22Rv1 (cell line): ENCODE measurements at regions not wholly inside any gene's neighbourhood (a gene's known extent, or its start where the extent isn't known, plus 50 kb on each side); places are given as distances from the start of the nearest gene placed in this dataset.

Experiments used
- H3K27ac ChIP-seq: fragments of 450-650 bp; 2 replicates; pipeline ENCODE4 v1.5.1; 2017
- ZFX ChIP-seq: fragments of 450-650 bp; IDR thresholded peaks from 2 replicates; pipeline ENCODE4 v1.6.1; 2017; ENCODE audit warnings: antibody characterized with exemption, borderline replicate concordance
- TF ChIP-seq, protein P1 (sequence below): fragments of 450-650 bp; IDR thresholded peaks from 2 replicates; pipeline ENCODE4 v1.5.1; 2017; ENCODE audit warnings: mild to moderate bottlenecking

- no peak overlapping the region for H3K27ac ChIP-seq
- TF ChIP-seq, protein P1, sequence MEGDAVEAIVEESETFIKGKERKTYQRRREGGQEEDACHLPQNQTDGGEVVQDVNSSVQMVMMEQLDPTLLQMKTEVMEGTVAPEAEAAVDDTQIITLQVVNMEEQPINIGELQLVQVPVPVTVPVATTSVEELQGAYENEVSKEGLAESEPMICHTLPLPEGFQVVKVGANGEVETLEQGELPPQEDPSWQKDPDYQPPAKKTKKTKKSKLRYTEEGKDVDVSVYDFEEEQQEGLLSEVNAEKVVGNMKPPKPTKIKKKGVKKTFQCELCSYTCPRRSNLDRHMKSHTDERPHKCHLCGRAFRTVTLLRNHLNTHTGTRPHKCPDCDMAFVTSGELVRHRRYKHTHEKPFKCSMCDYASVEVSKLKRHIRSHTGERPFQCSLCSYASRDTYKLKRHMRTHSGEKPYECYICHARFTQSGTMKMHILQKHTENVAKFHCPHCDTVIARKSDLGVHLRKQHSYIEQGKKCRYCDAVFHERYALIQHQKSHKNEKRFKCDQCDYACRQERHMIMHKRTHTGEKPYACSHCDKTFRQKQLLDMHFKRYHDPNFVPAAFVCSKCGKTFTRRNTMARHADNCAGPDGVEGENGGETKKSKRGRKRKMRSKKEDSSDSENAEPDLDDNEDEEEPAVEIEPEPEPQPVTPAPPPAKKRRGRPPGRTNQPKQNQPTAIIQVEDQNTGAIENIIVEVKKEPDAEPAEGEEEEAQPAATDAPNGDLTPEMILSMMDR, result no peak
Observed at GRCh38 chr16:8094696-8095095, 495.6 kb downstream of the TMEM114 start.

GRCh38 chr16:8088820-8089338, 501.4 kb downstream of the TMEM114 start:
- H3K27ac ChIP-seq, result no peak overlapping the region
- no peak for TF ChIP-seq ZFX
- TF ChIP-seq, protein P1, result no peak

GRCh38 chr16:8087597-8088289, 502.6 kb downstream of the TMEM114 start:
- no peak overlapping the region for H3K27ac ChIP-seq
- no peak for TF ChIP-seq ZFX

- no peak for TF ChIP-seq ZFX
- TF ChIP-seq, protein P1, result no peak
- no peak overlapping the region for H3K27ac ChIP-seq
Observed at GRCh38 chr16:8087146-8087545, 503.2 kb downstream of the TMEM114 start.

GRCh38 chr16:8084882-8085281, 505.4 kb downstream of the TMEM114 start:
- no peak overlapping the region for H3K27ac ChIP-seq
- TF ChIP-seq ZFX, result no peak
- TF ChIP-seq, protein P1, result no peak

GRCh38 chr16:8084302-8084701, 506.0 kb downstream of the TMEM114 start:
- TF ChIP-seq, protein P1, result no peak
- no peak for TF ChIP-seq ZFX
- no peak overlapping the region for H3K27ac ChIP-seq

GRCh38 chr16:8083560-8083959, 506.8 kb downstream of the TMEM114 start:
- H3K27ac ChIP-seq, result no peak overlapping the region
- TF ChIP-seq ZFX, result no peak
- TF ChIP-seq, protein P1, result no peak
